AG10803 (cell line): ENCODE measurements at regions not wholly inside any gene's neighbourhood (a gene's known extent, or its start where the extent isn't known, plus 50 kb on each side); places are given as distances from the start of the nearest gene placed in this dataset.

Experiments
- DNase-seq: peaks from one replicate; pipeline ENCODE4 v3.0.0; 2010; ENCODE audit warnings: low read depth
- H3K4me3 ChIP-seq: 2 replicates; pipeline ENCODE4 v1.5.1; 2011; ENCODE audit warnings: mild to moderate bottlenecking, low read length, control low read depth
- CTCF ChIP-seq: conservative IDR thresholded peaks from 2 replicates; pipeline ENCODE4 v1.5.1; 2011; ENCODE audit warnings: mild to moderate bottlenecking, low read length, control low read depth, inconsistent platforms

GRCh38 chr9:126106404-126106803 is 220.2 kb upstream of the MVB12B start:
- no peak for TF ChIP-seq CTCF
- H3K4me3 ChIP-seq, result no peak overlapping the region
- DNase-seq, result no peak

GRCh38 chr9:126107693-126108092 is 218.9 kb upstream of the MVB12B start:
- H3K4me3 ChIP-seq, result no peak overlapping the region
- TF ChIP-seq CTCF, result no peak
- no peak for DNase-seq

- H3K4me3 ChIP-seq, result no peak overlapping the region
- no peak for TF ChIP-seq CTCF
- DNase-seq, result no peak
These were observed 218.4 kb upstream of the MVB12B start for GRCh38 chr9:126108240-126108639.

DNA sequence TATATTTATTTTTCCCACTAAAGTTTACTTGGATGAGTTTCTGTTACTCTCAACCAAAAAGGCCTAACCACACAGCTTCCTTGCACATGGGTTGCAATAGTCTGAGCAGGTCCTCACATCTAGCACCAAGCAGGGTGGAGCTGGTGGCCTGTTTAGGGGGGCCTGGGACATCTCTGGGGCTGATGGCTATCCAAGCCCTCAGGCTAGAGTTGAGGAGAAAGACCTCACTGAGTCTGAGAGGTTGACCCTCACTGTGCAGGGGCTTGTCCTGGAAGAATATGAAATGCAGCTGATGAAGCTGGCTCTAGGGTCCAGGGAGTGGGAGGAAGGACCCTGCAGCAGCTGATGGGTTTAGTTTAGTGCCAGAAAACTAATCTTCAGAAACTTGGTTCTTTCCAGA is 217.1 kb upstream of the MVB12B start:
- TF ChIP-seq CTCF, result no peak
- H3K4me3 ChIP-seq, result no peak overlapping the region
- DNase-seq, result no peak

DNA sequence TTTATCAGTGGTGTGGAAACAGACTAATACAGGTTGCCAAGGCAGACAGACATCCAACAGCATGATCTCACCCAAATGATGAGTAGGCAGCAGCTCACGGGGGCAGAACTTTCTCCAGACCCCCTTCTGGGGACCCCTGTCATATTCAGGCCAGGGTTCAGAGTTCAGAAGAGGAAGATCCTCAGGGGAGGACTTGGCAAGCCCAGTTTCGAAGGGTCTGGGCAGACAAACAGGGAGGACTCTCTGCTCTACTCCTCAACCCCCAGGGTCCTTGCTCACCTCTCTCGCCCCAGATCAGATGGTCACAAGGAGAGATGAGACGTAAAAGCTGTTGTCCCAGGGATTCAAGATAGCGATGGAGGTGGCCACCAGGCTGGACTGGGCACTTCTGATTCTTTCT is 215.1 kb upstream of the MVB12B start:
- no peak for TF ChIP-seq CTCF

GRCh38 chr9:126112135-126112720 is 214.4 kb upstream of the MVB12B start:
- no peak for DNase-seq
- no peak overlapping the region for H3K4me3 ChIP-seq
- TF ChIP-seq CTCF, result no peak

More for the DNA sequence above, 215.1 kb upstream of the MVB12B start:
- DNase-seq, result no peak
- H3K4me3 ChIP-seq, result no peak overlapping the region

DNA sequence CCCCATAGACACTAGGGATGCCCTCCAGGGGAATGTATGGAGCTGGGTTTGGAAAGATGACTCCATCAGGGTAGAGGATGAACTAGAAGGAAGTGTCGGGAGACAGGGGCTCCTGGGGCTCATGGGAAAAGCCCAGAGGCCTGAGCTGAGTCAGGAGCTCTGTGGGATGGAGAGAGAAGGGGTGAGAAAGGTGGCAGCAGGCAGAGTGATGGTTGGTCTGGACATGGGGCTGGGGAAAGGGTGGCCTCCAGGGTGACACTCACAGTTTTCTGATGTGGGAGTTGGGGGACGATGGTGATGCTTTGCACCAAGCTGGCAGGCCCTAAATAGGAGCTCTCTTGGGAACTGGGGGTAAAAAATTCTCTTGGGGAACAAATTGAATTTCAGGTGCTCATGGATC is 213.5 kb upstream of the MVB12B start:
- H3K4me3 ChIP-seq, result no peak overlapping the region
- no peak for DNase-seq
- no peak for TF ChIP-seq CTCF
